ENCODE measurements at regions not wholly inside any gene's neighbourhood (a gene's known extent, or its start where the extent isn't known, plus 50 kb on each side); places are given as distances from the start of the nearest gene placed in this dataset.

DNA sequence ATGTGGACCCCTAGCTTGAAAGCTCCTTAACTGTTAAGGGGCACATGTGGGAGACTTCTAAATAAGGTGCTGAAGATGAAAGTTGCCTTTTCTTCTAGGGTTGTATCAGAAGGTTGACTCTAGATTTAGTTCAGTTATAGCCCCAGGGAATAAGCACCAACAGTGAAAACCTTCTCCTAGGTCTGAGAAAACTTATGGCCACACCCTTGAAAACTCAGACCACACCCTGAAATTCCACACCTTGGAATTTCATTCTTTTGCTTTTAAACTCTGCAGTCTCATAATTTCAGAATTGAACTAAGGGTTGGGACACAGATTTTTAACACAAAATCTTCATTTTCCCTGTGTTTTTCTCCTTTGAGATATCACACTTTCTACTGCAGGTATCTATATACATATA lies 355.8 kb upstream of the IL12A start:
- TF ChIP-seq TAF1 (IDR thresholded peaks at IDR 0.05; ENCODE audit: borderline replicate concordance, low read depth, low read length), result no peak
- TF ChIP-seq POLR2A (IDR thresholded peaks at IDR 0.05; ENCODE audit: low read depth, low read length), result no peak
- no peak for TF ChIP-seq POLR2AphosphoS5 (IDR thresholded peaks at IDR 0.05; ENCODE audit: low read depth, low read length)

All from GM12892 (cell line).